ENCODE measurements at regions not wholly inside any gene's neighbourhood (a gene's known extent, or its start where the extent isn't known, plus 50 kb on each side); places are given as distances from the start of the nearest gene placed in this dataset.

GRCh38 chr14:61643555-61643954 is 51.8 kb upstream of the HIF1A start:
- TF ChIP-seq POLR2A (IDR thresholded peaks at IDR 0.05) (no peak), CTCF (IDR thresholded peaks at IDR 0.05) (no peak)

Data from Peyer's patch (tissue), 4 donors.